IPS-NIHi7 (cell line): ENCODE measurements at regions not wholly inside any gene's neighbourhood (a gene's known extent, or its start where the extent isn't known, plus 50 kb on each side); places are given as distances from the start of the nearest gene placed in this dataset.

Experiments
- DNase-seq: peaks from one replicate; pipeline ENCODE4 v3.0.0; 2012; ENCODE audit warnings: mixed read lengths; ENCODE audit errors: extremely low spot score

DNA sequence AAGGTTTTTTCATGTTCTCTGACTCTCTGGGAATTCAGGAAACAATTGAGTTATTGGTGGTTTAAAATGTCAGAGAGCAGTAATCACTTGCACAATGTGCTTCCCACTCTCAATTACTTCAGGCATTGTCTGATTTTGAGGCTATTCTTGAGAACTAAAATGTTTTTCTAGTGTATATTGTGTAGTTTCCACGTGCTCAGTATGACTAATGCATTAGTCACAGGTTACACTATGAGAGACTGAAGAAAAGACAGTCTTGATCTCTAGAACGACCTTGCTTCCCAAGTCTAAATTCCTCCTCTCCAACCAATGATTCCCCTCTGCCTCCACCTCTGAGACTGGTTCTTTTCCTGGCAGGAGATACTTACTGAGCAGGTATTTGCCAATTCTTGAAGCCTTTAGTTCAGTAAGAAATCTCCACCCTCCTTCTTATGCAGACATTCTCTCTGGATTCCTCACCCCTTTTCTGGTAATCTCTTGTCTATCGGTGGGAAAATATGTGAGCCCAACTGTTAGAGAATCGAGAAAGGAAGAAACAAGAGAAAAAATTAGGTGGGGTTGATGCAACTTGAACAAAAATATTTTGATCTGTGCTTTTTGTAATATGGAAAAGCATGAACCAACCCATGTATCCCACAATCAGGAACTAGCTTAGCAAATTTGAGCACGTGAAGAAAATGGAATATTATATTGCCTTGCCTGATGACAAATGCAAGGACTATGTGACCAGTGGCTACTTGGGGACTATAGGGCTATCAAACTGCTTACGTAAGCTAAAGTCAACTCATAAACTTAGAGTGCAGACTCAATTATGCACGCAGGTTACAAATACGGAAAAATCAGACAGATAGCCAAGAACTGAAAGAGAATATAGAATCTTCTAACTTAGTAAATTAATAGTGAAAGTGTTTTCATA, 61.1 kb upstream of the SLC22A16 start:
- no peak for DNase-seq

DNA sequence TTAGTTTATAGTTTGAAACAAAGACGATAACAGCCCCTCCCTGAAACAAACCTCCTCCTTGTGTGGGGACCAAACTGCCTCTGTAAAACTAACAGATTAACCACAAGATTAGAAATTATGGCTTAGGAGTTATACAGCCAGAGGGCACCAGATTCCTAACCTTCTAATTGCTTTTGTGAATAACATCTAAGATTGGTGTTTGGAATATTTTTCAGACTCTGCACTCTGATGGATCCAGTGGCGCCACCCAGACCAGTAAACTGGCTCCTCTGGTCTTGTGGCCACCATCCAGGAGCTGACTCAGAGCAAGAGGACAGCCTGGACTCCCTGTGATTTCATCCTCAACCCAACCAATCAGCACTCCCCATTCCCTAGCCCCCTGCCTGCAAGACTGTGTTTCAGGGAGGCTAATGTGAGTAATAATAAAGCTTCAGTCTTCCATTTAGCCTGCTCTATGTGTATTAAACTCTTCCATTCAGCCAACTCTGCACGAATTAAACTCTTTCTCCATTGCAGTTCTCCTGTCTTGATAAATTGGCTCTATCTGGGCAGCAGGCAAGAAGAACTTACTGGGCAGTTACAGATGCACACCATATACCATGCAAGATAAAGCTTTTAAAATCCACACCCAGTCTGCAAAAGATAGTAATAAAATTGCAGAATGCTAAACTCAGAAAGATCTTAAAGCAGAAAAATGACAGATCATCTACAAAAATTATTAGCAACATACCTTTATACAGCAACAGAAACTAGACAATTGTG, 58.5 kb upstream of the SLC22A16 start:
- no peak for DNase-seq

DNA sequence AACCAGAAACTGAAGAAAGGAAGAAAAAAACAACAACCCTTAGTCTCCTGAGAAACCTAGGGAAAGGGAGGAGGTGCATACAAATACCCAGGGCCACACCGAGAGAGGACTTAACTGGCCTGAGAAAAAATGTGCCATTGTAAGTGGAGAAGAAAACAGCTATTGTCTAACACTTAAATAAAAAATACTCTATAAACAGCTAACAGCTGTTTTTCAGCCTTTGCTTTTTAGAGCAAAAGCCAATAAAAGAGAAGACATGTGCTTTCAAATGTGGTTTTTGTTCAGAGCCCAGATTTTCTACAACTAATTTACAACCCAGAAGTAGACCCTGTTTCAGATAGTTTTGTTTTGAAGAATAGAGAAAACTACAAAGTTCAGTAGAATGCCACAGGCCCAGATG, 56.0 kb upstream of the SLC22A16 start:
- DNase-seq = no peak

DNA sequence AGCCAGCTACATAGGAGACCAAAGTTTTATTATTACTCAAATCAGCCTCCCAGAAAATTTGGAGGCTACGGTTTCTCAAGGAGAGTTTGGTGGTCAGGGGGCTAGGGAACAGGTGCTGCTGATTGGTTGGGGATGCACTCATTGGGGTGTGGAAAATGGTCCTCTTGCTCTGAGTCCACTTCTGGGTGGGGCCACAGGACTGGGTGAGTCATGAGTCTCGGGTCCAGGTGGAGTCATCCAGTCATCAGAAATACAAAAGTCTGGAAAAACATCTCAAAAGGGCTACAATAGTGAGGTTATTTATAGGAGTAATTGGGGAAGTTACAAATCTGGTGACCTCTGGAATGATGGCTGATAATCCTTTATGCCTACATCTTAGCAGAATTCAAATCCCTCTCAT, 54.3 kb upstream of the SLC22A16 start:
- DNase-seq = no peak

- no peak for DNase-seq
Measured at GRCh38 chr6:110529907-110530306, 53.5 kb upstream of the SLC22A16 start.

DNA sequence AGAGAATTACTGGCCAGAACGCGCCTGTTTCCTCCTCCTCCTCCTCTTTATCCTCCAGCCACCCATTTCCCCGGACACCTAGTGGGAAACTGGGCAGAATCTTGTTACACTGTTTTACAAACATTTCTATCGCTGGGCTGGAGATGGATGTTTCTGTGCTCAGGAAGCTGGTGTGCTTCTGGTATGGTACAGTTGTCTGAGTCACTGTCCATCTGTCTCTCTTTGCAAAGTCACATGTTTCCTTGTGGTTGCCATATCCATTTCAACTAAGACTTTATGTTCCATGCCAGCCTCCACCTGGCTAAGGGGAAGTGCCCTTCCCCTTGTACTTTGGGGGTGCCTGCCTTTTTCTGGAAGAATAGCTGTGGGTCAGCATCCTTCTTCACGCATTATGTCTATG, 52.9 kb upstream of the SLC22A16 start:
- no peak for DNase-seq

GRCh38 chr6:110528930-110529325, 52.5 kb upstream of the SLC22A16 start:
- no peak for DNase-seq

DNA sequence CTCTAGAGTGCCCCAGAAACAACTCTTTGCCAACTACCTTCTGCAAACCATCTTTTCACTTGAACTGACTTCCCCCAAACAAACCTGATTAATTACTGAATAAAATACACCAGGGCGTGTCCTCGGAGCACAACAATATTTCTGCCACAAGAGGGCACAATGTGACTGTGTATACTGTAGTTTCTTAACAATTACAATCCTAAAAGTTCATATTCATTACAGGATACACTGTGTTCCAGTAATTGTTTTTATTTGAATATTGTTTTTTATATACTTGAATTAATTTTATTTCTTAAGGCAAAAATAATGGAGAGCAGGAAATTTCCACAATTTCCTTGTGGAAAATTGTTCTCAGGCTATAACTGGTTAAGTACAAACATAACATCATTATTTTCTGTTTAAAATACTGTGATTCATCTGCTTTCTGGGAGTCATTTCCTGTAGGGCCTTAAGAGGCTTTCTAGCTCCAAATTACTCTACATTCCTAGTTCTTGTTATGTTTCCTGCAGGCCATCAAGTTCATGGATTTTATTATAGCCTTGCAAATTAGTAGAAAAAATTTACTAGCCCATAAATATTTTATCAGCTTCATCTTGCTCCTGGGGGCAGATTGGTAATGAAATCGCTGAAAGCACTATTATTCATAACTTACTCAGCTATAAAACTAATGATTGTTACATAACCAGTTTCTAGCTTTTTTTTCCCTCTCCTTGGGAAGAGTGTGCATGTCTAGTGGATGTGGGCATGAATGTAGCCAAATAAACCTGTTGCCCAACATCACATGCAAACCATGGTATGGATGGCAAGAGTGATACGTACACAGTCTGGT, 51.9 kb upstream of the SLC22A16 start:
- DNase-seq = peak; percentile 47

- no peak for DNase-seq
Measured at GRCh38 chr6:110527516-110527915, 51.1 kb upstream of the SLC22A16 start.

- DNase-seq = no peak
Measured at GRCh38 chr6:110526726-110527125, 50.3 kb upstream of the SLC22A16 start.
